Tibial nerve (tissue), 4 donors: ENCODE measurements at regions not wholly inside any gene's neighbourhood (a gene's known extent, or its start where the extent isn't known, plus 50 kb on each side); places are given as distances from the start of the nearest gene placed in this dataset.

Experiments used
- EP300 ChIP-seq, 2 donors: sonication (generic); formaldehyde crosslinking; IDR thresholded peaks; one replicate each; pipeline ENCODE4 v1.6.1; 2017; ENCODE audit warnings: antibody characterized with exemption in 2 of 2, mild to moderate bottlenecking in 1 of 2
- POLR2A ChIP-seq, 2 donors: fragments of 450-650 bp; IDR thresholded peaks; one replicate each; pipeline ENCODE4 v1.6.1; 2017; ENCODE audit warnings: antibody characterized with exemption in 2 of 2, mild to moderate bottlenecking in 2 of 2, moderate library complexity in 2 of 2
- TF ChIP-seq, protein P1 (sequence below), 5 experiments: fragments of 200-600 bp in 3 of 5; fragments of 450-650 bp in 2 of 5; sonication (generic) in 3 of 5; IDR thresholded peaks; one replicate each; pipeline ENCODE4 v1.5.1; 2016 to 2019; ENCODE audit warnings: antibody characterized with exemption in 5 of 5, mild to moderate bottlenecking in 3 of 5, moderate library complexity in 2 of 5

- TF ChIP-seq, protein P1, sequence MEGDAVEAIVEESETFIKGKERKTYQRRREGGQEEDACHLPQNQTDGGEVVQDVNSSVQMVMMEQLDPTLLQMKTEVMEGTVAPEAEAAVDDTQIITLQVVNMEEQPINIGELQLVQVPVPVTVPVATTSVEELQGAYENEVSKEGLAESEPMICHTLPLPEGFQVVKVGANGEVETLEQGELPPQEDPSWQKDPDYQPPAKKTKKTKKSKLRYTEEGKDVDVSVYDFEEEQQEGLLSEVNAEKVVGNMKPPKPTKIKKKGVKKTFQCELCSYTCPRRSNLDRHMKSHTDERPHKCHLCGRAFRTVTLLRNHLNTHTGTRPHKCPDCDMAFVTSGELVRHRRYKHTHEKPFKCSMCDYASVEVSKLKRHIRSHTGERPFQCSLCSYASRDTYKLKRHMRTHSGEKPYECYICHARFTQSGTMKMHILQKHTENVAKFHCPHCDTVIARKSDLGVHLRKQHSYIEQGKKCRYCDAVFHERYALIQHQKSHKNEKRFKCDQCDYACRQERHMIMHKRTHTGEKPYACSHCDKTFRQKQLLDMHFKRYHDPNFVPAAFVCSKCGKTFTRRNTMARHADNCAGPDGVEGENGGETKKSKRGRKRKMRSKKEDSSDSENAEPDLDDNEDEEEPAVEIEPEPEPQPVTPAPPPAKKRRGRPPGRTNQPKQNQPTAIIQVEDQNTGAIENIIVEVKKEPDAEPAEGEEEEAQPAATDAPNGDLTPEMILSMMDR (IDR thresholded peaks at IDR 0.05) = no peak
- TF ChIP-seq POLR2A (IDR thresholded peaks at IDR 0.05) (no peak), EP300 (IDR thresholded peaks at IDR 0.05) (no peak)
Measured at GRCh38 chr4:72666910-72667309, 97.9 kb upstream of the ADAMTS3 start.
